ENCODE measurements at regions not wholly inside any gene's neighbourhood (a gene's known extent, or its start where the extent isn't known, plus 50 kb on each side); places are given as distances from the start of the nearest gene placed in this dataset.

GRCh38 chr12:19038209-19038608 is 91.3 kb upstream of the PLEKHA5 start:
- H2BK20ac ChIP-seq (ENCODE audit: low read length): no peak overlapping the region
- CTCF ChIA-PET (ENCODE audit: partially characterized antibody): interaction anchor here (1.3 kb wide), 1 partner anchor 51 kb away, joined by 4 read pairs; no protein-coding TSS in a partner anchor
- TF ChIP-seq RBBP5 (IDR thresholded peaks at IDR 0.05; ENCODE audit: borderline replicate concordance, low read depth, low read length): no peak
- TF ChIP-seq KDM5A (IDR thresholded peaks at IDR 0.05; ENCODE audit: low read length): no peak
- TF ChIP-seq, protein P1, sequence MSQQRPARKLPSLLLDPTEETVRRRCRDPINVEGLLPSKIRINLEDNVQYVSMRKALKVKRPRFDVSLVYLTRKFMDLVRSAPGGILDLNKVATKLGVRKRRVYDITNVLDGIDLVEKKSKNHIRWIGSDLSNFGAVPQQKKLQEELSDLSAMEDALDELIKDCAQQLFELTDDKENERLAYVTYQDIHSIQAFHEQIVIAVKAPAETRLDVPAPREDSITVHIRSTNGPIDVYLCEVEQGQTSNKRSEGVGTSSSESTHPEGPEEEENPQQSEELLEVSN (IDR thresholded peaks at IDR 0.05): no peak
- TF ChIP-seq EP300 (IDR thresholded peaks at IDR 0.05; ENCODE audit: borderline replicate concordance in 1 of 2, low read depth in 2 of 2, low read length in 2 of 2): no peak
- TF ChIP-seq POU5F1 (IDR thresholded peaks at IDR 0.05; ENCODE audit: low read depth, low read length): no peak
- no peak for TF ChIP-seq GTF2F1 (IDR thresholded peaks at IDR 0.05; ENCODE audit: borderline replicate concordance, low read depth, low read length)
- TF ChIP-seq NRF1 (IDR thresholded peaks at IDR 0.05; ENCODE audit: low read depth, low read length): no peak
- TF ChIP-seq GABPA (IDR thresholded peaks at IDR 0.05; ENCODE audit: borderline replicate concordance, insufficient read depth, low read length): no peak
- no peak for TF ChIP-seq MAFK (IDR thresholded peaks at IDR 0.05; ENCODE audit: low read depth, low read length)
- TF ChIP-seq RFX5 (IDR thresholded peaks at IDR 0.05; ENCODE audit: borderline replicate concordance, low read depth, low read length): no peak
- no peak for TF ChIP-seq SRF (IDR thresholded peaks at IDR 0.05; ENCODE audit: low read depth, low read length)
- TF ChIP-seq TAF1 (IDR thresholded peaks at IDR 0.05; ENCODE audit: low read depth, low read length): no peak
- TF ChIP-seq HDAC2 (IDR thresholded peaks at IDR 0.05; ENCODE audit: borderline replicate concordance in 1 of 2, low read depth in 2 of 2, low read length in 2 of 2): no peak

More at GRCh38 chr12:19038209-19038608, 91.3 kb upstream of the PLEKHA5 start:
- 0 out of 2 replicates have a peak overlapping the region, but pooled peaks have one; percentile 12 for H2BK5ac ChIP-seq (ENCODE audit: low read depth, low read length)
- H3K14ac ChIP-seq (ENCODE audit: insufficient read length): no peak overlapping the region
- no peaks in the 10 kb centered on the region for H3K27me3 ChIP-seq (replicated peaks in 1 of 4; ENCODE audit: control insufficient read depth in 3 of 4, extremely low read depth in 1 of 4, insufficient read depth in 3 of 4, low read length in 3 of 4)
- no peak overlapping the region for H2BK12ac ChIP-seq (ENCODE audit: low read depth, low read length)
- H3K9ac ChIP-seq (replicated peaks in 1 of 4; ENCODE audit: extremely low read depth in 1 of 4, low read depth in 3 of 4, low read length in 3 of 4): no peak overlapping the region
- FAIRE-seq (no peak), DNase-seq (ENCODE audit: low read depth in 1 of 2, low spot score in 2 of 2) (no peak)
- H4K20me1 ChIP-seq (replicated peaks in 1 of 2; ENCODE audit: control insufficient read depth in 1 of 2, insufficient read depth in 2 of 2, low read length in 2 of 2): no peaks in the 10 kb centered on the region
- H3K4me3 ChIP-seq (ENCODE audit: extremely low read depth in 1 of 4, insufficient read depth in 2 of 4, low read depth in 3 of 4, low read length in 4 of 4): no peak overlapping the region
- no peaks in the 10 kb centered on the region; a peak in 1 of 8 replicates for H3K36me3 ChIP-seq (ENCODE audit: control insufficient read depth in 2 of 4, insufficient read depth in 4 of 4, low read length in 3 of 4)
- H3K4me2 ChIP-seq (ENCODE audit: insufficient read depth in 1 of 2, low read depth in 2 of 2, low read length in 2 of 2): no peak overlapping the region
- no peak overlapping the region for H3K27ac ChIP-seq (ENCODE audit: low read depth, low read length)
- no peak overlapping the region for H4K8ac ChIP-seq (ENCODE audit: extremely low read depth, insufficient read depth, low read length)
- no peaks in the 10 kb centered on the region for H3K79me1 ChIP-seq (ENCODE audit: low read depth, low read length)
- peaks cover 3 to 7% of the 10 kb centered on the region in 2 experiments; a peak in 2 of 4 replicates for H3K9me3 ChIP-seq (ENCODE audit: insufficient read depth in 2 of 2, low read depth in 1 of 2, low read length in 1 of 2)
- no peak overlapping the region for H2BK120ac ChIP-seq (replicated peaks; ENCODE audit: low read depth, low read length)
- H3K23ac ChIP-seq (ENCODE audit: insufficient read length): no peak overlapping the region
- H3K23me2 ChIP-seq (ENCODE audit: low read depth, low read length): no peaks in the 10 kb centered on the region
- H2BK15ac ChIP-seq (ENCODE audit: low read length): 0 out of 2 replicates have a peak overlapping the region, but pooled peaks have one; percentile 78
- no peak overlapping the region for H3K4ac ChIP-seq (replicated peaks; ENCODE audit: insufficient read length, low read depth, low read length)
- H4K91ac ChIP-seq (replicated peaks; ENCODE audit: insufficient read length, low read length): no peak overlapping the region
- 74% methylated on average over 6 of the region's 6 CpGs; no CpG with 5 or more reads in 1 of the 2 experiments for WGBS, 2 experiments (ENCODE audit: extremely low coverage in 1 of 2, insufficient coverage in 1 of 2, insufficient read length in 1 of 2, insufficient replicate concordance in 2 of 2, low coverage in 1 of 2, low lambda C conversion rate in 2 of 2, missing lambda C conversion rate in 1 of 2)
- no peaks in the 10 kb centered on the region for H3K4me1 ChIP-seq (replicated peaks in 1 of 4; ENCODE audit: control insufficient read depth in 3 of 4, insufficient read depth in 4 of 4, low read length in 3 of 4)
- peak overlapping the region; percentile 16; the same call in 1 of the 2 replicates for H2AFZ ChIP-seq (ENCODE audit: low read length)
- POLR2A ChIA-PET (ENCODE audit: partially characterized antibody): interaction anchor here (0.5 kb wide), 1 partner anchor 24 kb away, joined by 3 read pairs; no protein-coding TSS in a partner anchor
- peak overlapping the region; percentile 5; the same call in 1 of the 2 replicates for H3K18ac ChIP-seq (ENCODE audit: extremely low read depth, low read length)
- H4K5ac ChIP-seq (ENCODE audit: insufficient read length, low read depth, low read length): no peak overlapping the region
- H3K79me2 ChIP-seq (ENCODE audit: control insufficient read depth in 1 of 2, insufficient read depth in 2 of 2, low read length in 2 of 2): no peaks in the 10 kb centered on the region
- no peak overlapping the region for H3K56ac ChIP-seq (replicated peaks; ENCODE audit: insufficient read length, low read depth, low read length)
- H2AK5ac ChIP-seq (ENCODE audit: low read depth, low read length): no peak overlapping the region; the same call in 1 of the 2 replicates

Measured in H1 (cell line).